IMR-90 (cell line): ENCODE measurements at regions not wholly inside any gene's neighbourhood (a gene's known extent, or its start where the extent isn't known, plus 50 kb on each side); places are given as distances from the start of the nearest gene placed in this dataset.

Experiments
- BHLHE40 ChIP-seq: fragments of 150-350 bp; IDR thresholded peaks from 2 replicates; pipeline ENCODE4 v1.6.1; 2016; ENCODE audit warnings: mild to moderate bottlenecking, low read depth, low read length
- CEBPB ChIP-seq: IDR thresholded peaks from 2 replicates; pipeline ENCODE4 v1.6.1; 2012; ENCODE audit warnings: low read depth, low read length, improper control_type of control experiment
- CHD1 ChIP-seq: IDR thresholded peaks from 2 replicates; pipeline ENCODE4 v1.6.1; 2012; ENCODE audit warnings: low read depth, low read length, improper control_type of control experiment
- CTCF ChIP-seq: conservative IDR thresholded peaks from 2 replicates; pipeline ENCODE4 v1.5.1; 2012; ENCODE audit warnings: mild to moderate bottlenecking, low read depth, low read length, improper control_type of control experiment
- FOS ChIP-seq: fragments of 150-350 bp; IDR thresholded peaks from 2 replicates; pipeline ENCODE4 v1.6.1; 2016; ENCODE audit warnings: low read depth, low read length
- MAFK ChIP-seq: IDR thresholded peaks from 2 replicates; pipeline ENCODE4 v1.6.1; 2012; ENCODE audit warnings: low read depth, low read length, improper control_type of control experiment
- MAZ ChIP-seq: IDR thresholded peaks from 2 replicates; pipeline ENCODE4 v1.6.1; 2012; ENCODE audit warnings: low read depth, mild to moderate bottlenecking, low read length, improper control_type of control experiment, moderate library complexity, borderline replicate concordance
- MXI1 ChIP-seq: IDR thresholded peaks from 2 replicates; pipeline ENCODE4 v1.6.1; 2012; ENCODE audit warnings: low read depth, mild to moderate bottlenecking, low read length, moderate library complexity, borderline replicate concordance
- NFE2L2 ChIP-seq: fragments of 150-350 bp; IDR thresholded peaks from 2 replicates; pipeline ENCODE4 v1.6.1; 2016; ENCODE audit warnings: low read depth, mild to moderate bottlenecking, low read length
- POLR2A ChIP-seq: IDR thresholded peaks from 2 replicates; pipeline ENCODE4 v1.6.1; 2012; ENCODE audit warnings: mild to moderate bottlenecking, low read depth, low read length
- RAD21 ChIP-seq: IDR thresholded peaks from 2 replicates; pipeline ENCODE4 v1.6.1; 2012; ENCODE audit warnings: low read length, improper control_type of control experiment
- RCOR1 ChIP-seq: IDR thresholded peaks from 2 replicates; pipeline ENCODE4 v1.6.1; 2012; ENCODE audit warnings: mild to moderate bottlenecking, low read length, improper control_type of control experiment; ENCODE audit not compliant: insufficient replicate concordance
- SMC3 ChIP-seq: fragments of 150-350 bp; IDR thresholded peaks from 2 replicates; pipeline ENCODE4 v1.6.1; 2016; ENCODE audit warnings: low read depth, mild to moderate bottlenecking, antibody characterized with exemption, low read length, moderate library complexity
- USF2 ChIP-seq: fragments of 150-350 bp; IDR thresholded peaks from 2 replicates; pipeline ENCODE4 v1.6.1; 2017; ENCODE audit warnings: mild to moderate bottlenecking, antibody characterized with exemption, low read length, low read depth

GRCh38 chr12:68080577-68080976 lies 79.0 kb downstream of the IFNG start:
- TF ChIP-seq MAFK (no peak), MXI1 (no peak), POLR2A (no peak), CTCF (no peak), BHLHE40 (no peak), FOS (no peak), MAZ (no peak), CEBPB (no peak), RCOR1 (no peak), USF2 (no peak), RAD21 (no peak), NFE2L2 (no peak), SMC3 (no peak), CHD1 (no peak)
